Endodermal cell (in vitro differentiated cells): ENCODE measurements at regions not wholly inside any gene's neighbourhood (a gene's known extent, or its start where the extent isn't known, plus 50 kb on each side); places are given as distances from the start of the nearest gene placed in this dataset.

ENCODE experiments used
- DNase-seq: peaks from one replicate; pipeline ENCODE4 v3.0.0-alpha.2; 2017
- H3K27ac ChIP-seq: 2 replicates; pipeline ENCODE4 v1.5.1; 2013; ENCODE audit warnings: mild to moderate bottlenecking, low read depth, low read length, moderate library complexity
- H3K27me3 ChIP-seq: 2 replicates; pipeline ENCODE4 v1.6.1; 2013; ENCODE audit warnings: mild to moderate bottlenecking, low read length, moderate library complexity; ENCODE audit not compliant: insufficient read depth, control insufficient read depth, poor library complexity, severe bottlenecking
- H3K36me3 ChIP-seq: 2 replicates; pipeline ENCODE4 v1.7.0; 2013; ENCODE audit warnings: mild to moderate bottlenecking, low read length, moderate library complexity; ENCODE audit not compliant: control insufficient read depth, insufficient read depth
- H3K4me1 ChIP-seq: one replicate; pipeline ENCODE4 v1.7.0; 2013; ENCODE audit warnings: low read length; ENCODE audit not compliant: control insufficient read depth, insufficient read depth
- H3K4me3 ChIP-seq: 2 replicates; pipeline ENCODE4 v1.5.1; 2013; ENCODE audit warnings: mild to moderate bottlenecking, low read length, moderate library complexity
- H3K9ac ChIP-seq: 2 replicates; pipeline ENCODE4 v1.6.1; 2013; ENCODE audit warnings: mild to moderate bottlenecking, low read length, moderate library complexity; ENCODE audit not compliant: poor library complexity, severe bottlenecking; ENCODE audit errors: extremely low read depth
- H3K9me3 ChIP-seq: 2 replicates; pipeline ENCODE4 v1.6.1; 2013; ENCODE audit warnings: mild to moderate bottlenecking, low read length, moderate library complexity; ENCODE audit not compliant: control insufficient read depth
- H3K27ac Mint-ChIP-seq: 2 replicates; pipeline ENCODE4 v1.8.0; 2020; ENCODE audit warnings: mixed read lengths
- H3K27me3 Mint-ChIP-seq: 2 replicates; pipeline ENCODE4 v1.8.0; 2021; ENCODE audit warnings: mild to moderate bottlenecking, mixed read lengths; ENCODE audit not compliant: insufficient read depth
- H3K36me3 Mint-ChIP-seq: 2 replicates; pipeline ENCODE4 v1.8.0; 2020; ENCODE audit warnings: low read depth, mixed read lengths
- H3K4me1 Mint-ChIP-seq: 2 replicates; pipeline ENCODE4 v1.8.0; 2020; ENCODE audit warnings: mixed read lengths
- H3K4me3 Mint-ChIP-seq: 2 replicates; pipeline ENCODE4 v1.8.0; 2020; ENCODE audit warnings: mild to moderate bottlenecking, moderate library complexity, mixed read lengths
- H3K9me3 Mint-ChIP-seq: 2 replicates; pipeline ENCODE4 v1.8.0; 2020; ENCODE audit warnings: mild to moderate bottlenecking, mixed read lengths
- CTCF ChIP-seq: fragments of 200-600 bp; sonication (generic); conservative IDR thresholded peaks from 2 replicates; pipeline ENCODE4 v1.5.0; 2021; ENCODE audit warnings: antibody characterized with exemption, mild to moderate bottlenecking
- WGBS, 2 experiments: methylation state at CpG; one replicate each; pipeline versions ENCODE4 v1.1.5 to v1.1.7; 2013; ENCODE audit warnings: missing lambda C conversion rate in 2 of 2, mixed read lengths in 1 of 2; ENCODE audit not compliant: insufficient coverage in 1 of 2, insufficient read length in 1 of 2; 5-methylcytosine and 5-hydroxymethylcytosine counted together

GRCh38 chr2:209316141-209316540 is 107.7 kb upstream of the MAP2 start:
- Mint-ChIP-seq H3K27me3 (no peaks in the 10 kb centered on the region), H3K4me3 (no peak overlapping the region), H3K36me3 (no peaks in the 10 kb centered on the region), H3K9me3 (no peaks in the 10 kb centered on the region), H3K27ac (no peak overlapping the region), H3K4me1 (no peaks in the 10 kb centered on the region)
- no peaks in the 10 kb centered on the region for H3K27me3 ChIP-seq
- WGBS, 2 experiments: 91 to 100% methylated on average over 1 to 2 of the region's 2 CpGs
- DNase-seq: no peak
- no peak overlapping the region for H3K9ac ChIP-seq
- H3K4me3 ChIP-seq: no peak overlapping the region
- no peaks in the 10 kb centered on the region for H3K36me3 ChIP-seq
- H3K27ac ChIP-seq: no peak overlapping the region
- no peak for TF ChIP-seq CTCF
- no peaks in the 10 kb centered on the region for H3K9me3 ChIP-seq
- H3K4me1 ChIP-seq: no peaks in the 10 kb centered on the region

DNA sequence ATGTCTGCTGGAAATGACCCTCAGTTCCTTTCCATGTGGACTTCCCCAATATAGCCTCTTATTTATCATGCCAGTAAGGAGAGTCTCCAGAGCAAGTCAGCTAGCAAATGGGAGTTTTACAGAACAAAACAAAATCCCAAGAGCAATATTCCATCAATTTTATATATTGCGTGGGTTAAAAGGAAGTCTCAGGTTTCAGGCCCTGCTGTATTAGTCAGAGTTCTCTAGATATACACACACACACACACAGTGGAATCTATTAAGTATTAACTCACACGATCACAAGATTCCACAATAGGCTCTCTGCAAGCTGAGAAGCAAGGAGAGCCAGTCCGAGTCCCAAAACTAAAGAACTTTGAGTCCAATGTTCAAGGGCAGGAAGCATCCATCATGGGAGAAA is 102.8 kb upstream of the MAP2 start:
- H3K4me3 Mint-ChIP-seq: no peak overlapping the region
- Histone ChIP-seq H3K27me3 (no peaks in the 10 kb centered on the region), H3K27ac (no peak overlapping the region), H3K36me3 (no peaks in the 10 kb centered on the region), H3K9me3 (no peaks in the 10 kb centered on the region), H3K4me1 (no peaks in the 10 kb centered on the region), H3K4me3 (no peak overlapping the region), H3K9ac (no peak overlapping the region)
- no peak for DNase-seq
- 93 to 100% methylated on average over 2 to 3 of the region's 3 CpGs for WGBS, 2 experiments
- no peaks in the 10 kb centered on the region for H3K27me3 Mint-ChIP-seq
- TF ChIP-seq CTCF: no peak
- H3K4me1 Mint-ChIP-seq: no peaks in the 10 kb centered on the region
- no peaks in the 10 kb centered on the region for H3K36me3 Mint-ChIP-seq
- no peaks in the 10 kb centered on the region for H3K9me3 Mint-ChIP-seq
- no peak overlapping the region for H3K27ac Mint-ChIP-seq

DNA sequence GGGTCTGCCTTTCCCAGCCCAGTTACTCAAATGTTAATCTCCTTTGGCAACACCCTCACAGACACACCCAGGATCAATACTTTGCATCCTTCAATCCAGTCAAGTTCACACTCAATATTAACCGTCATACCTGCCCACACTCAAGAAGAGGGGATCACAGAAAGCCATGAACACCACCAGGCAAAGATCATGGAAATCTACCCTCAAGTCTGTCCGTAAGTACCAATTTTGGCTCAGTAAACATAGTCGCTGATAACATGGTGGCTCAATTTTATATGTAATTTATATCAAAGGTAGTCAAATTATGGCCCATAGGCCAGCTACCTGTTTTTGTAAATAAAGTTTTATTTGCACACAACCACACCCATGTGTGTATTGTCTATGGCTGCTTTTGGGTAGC is 102.3 kb upstream of the MAP2 start:
- no peak overlapping the region for H3K9ac ChIP-seq
- WGBS, 2 experiments: 91% methylated on average over 3 of the region's 3 CpGs; no CpG with 5 or more reads in 1 of the 2 experiments

More for the DNA sequence above, 102.3 kb upstream of the MAP2 start:
- Histone ChIP-seq H3K27ac (no peak overlapping the region), H3K4me3 (no peak overlapping the region), H3K27me3 (no peaks in the 10 kb centered on the region), H3K9me3 (no peaks in the 10 kb centered on the region), H3K4me1 (no peaks in the 10 kb centered on the region), H3K36me3 (no peaks in the 10 kb centered on the region)
- Mint-ChIP-seq H3K36me3 (no peaks in the 10 kb centered on the region), H3K9me3 (no peaks in the 10 kb centered on the region), H3K4me3 (no peak overlapping the region), H3K27me3 (no peaks in the 10 kb centered on the region), H3K27ac (no peak overlapping the region), H3K4me1 (no peaks in the 10 kb centered on the region)
- no peak for TF ChIP-seq CTCF
- no peak for DNase-seq
